GM18858 (cell line): ENCODE measurements at regions not wholly inside any gene's neighbourhood (a gene's known extent, or its start where the extent isn't known, plus 50 kb on each side); places are given as distances from the start of the nearest gene placed in this dataset.
"Not testable (repeated sequence)": the region's sequence is repeated elsewhere in the genome, so short reads cannot be mapped to it uniquely, and the experiment has no call there.

Experiments
- ATAC-seq: cut with Tn5 transposase; IDR thresholded peaks from one replicate; pipeline ENCODE4 v1.9.1; 2021; ENCODE audit not compliant: unreplicated experiment

GRCh38 chr18:70553245-70553935 lies 264.5 kb downstream of the SOCS6 start:
- ATAC-seq = no peak

GRCh38 chr18:70536370-70537062 lies 247.7 kb downstream of the SOCS6 start:
- no peak for ATAC-seq

- no peak for ATAC-seq
These were observed 246.2 kb downstream of the SOCS6 start for GRCh38 chr18:70535041-70535440.

- ATAC-seq = not testable (repeated sequence)
These were observed 236.5 kb downstream of the SOCS6 start for GRCh38 chr18:70525322-70525721.

- no peak for ATAC-seq
These were observed 234.9 kb downstream of the SOCS6 start for GRCh38 chr18:70523792-70524182.

GRCh38 chr18:70523035-70523791 lies 234.4 kb downstream of the SOCS6 start:
- no peak for ATAC-seq

- no peak for ATAC-seq
These were observed 233.4 kb downstream of the SOCS6 start for GRCh38 chr18:70522183-70522680.

GRCh38 chr18:70520867-70521266 lies 232.0 kb downstream of the SOCS6 start:
- no peak for ATAC-seq

GRCh38 chr18:70513502-70514171 lies 224.8 kb downstream of the SOCS6 start:
- no peak for ATAC-seq

GRCh38 chr18:70507970-70508369 lies 219.1 kb downstream of the SOCS6 start:
- no peak for ATAC-seq

- no peak for ATAC-seq
These were observed 217.7 kb downstream of the SOCS6 start for GRCh38 chr18:70506511-70506910.

GRCh38 chr18:70503060-70503459 lies 214.2 kb downstream of the SOCS6 start:
- no peak for ATAC-seq

GRCh38 chr18:70501358-70501757 lies 212.5 kb downstream of the SOCS6 start:
- no peak for ATAC-seq

GRCh38 chr18:70500748-70501147 lies 211.9 kb downstream of the SOCS6 start:
- no peak for ATAC-seq

- ATAC-seq = no peak
These were observed 210.4 kb downstream of the SOCS6 start for GRCh38 chr18:70499218-70499691.

- ATAC-seq = no peak
These were observed 207.8 kb downstream of the SOCS6 start for GRCh38 chr18:70496353-70497294.

GRCh38 chr18:70494524-70494923 lies 205.7 kb downstream of the SOCS6 start:
- no peak for ATAC-seq

- ATAC-seq = no peak
These were observed 204.6 kb downstream of the SOCS6 start for GRCh38 chr18:70493461-70493860.

- peak; percentile 92 for ATAC-seq
These were observed 203.0 kb downstream of the SOCS6 start for GRCh38 chr18:70491734-70492348.
